Natural killer cell (primary cell): ENCODE measurements at regions not wholly inside any gene's neighbourhood (a gene's known extent, or its start where the extent isn't known, plus 50 kb on each side); places are given as distances from the start of the nearest gene placed in this dataset.

Source experiments
- ATAC-seq, 3 donors: fragments of 150-1000 bp in 2 of 3; fragments of 200-7000 bp in 1 of 3; cut with Tn5 transposase; 1 replicate in 1 of 3; 2 replicates in 2 of 3; pipeline ENCODE4 v1.10.0; 2021; ENCODE audit warnings: mild to moderate bottlenecking in 2 of 3, moderate library complexity in 2 of 3
- DNase-seq, 2 donors: peaks; one replicate each; pipeline versions ENCODE4 v3.0.0 to v3.0.0-alpha.2; 2013 to 2021; ENCODE audit warnings: mixed read lengths in 1 of 2
- H3K27ac ChIP-seq: one replicate; pipeline ENCODE4 v1.5.1; 2013; ENCODE audit warnings: mild to moderate bottlenecking, low read length
- H3K27me3 ChIP-seq: one replicate; pipeline ENCODE4 v1.6.1; 2013; ENCODE audit warnings: low read length; ENCODE audit not compliant: control insufficient read depth, insufficient read depth
- H3K36me3 ChIP-seq: one replicate; pipeline ENCODE4 v1.6.1; 2013; ENCODE audit warnings: low read length; ENCODE audit not compliant: control insufficient read depth, insufficient read depth
- H3K4me1 ChIP-seq: one replicate; pipeline ENCODE4 v1.6.1; 2013; ENCODE audit warnings: low read length; ENCODE audit not compliant: control insufficient read depth, insufficient read depth
- H3K4me3 ChIP-seq: one replicate; pipeline ENCODE4 v1.5.1; 2013; ENCODE audit warnings: low read length
- H3K9me3 ChIP-seq: one replicate; pipeline ENCODE4 v1.6.1; 2013; ENCODE audit warnings: low read length; ENCODE audit not compliant: control insufficient read depth, insufficient read depth
- H3K27ac Mint-ChIP-seq, 2 donors: one replicate each; pipeline ENCODE4 v1.8.0; 2022; ENCODE audit warnings: mild to moderate bottlenecking in 2 of 2, mixed read lengths in 2 of 2, moderate library complexity in 1 of 2
- H3K27me3 Mint-ChIP-seq, 2 donors: one replicate each; pipeline ENCODE4 v1.8.0; 2022; ENCODE audit warnings: low read depth in 2 of 2, mixed read lengths in 2 of 2
- H3K36me3 Mint-ChIP-seq: one replicate; pipeline ENCODE4 v1.8.0; 2022; ENCODE audit warnings: mixed read lengths
- H3K4me1 Mint-ChIP-seq, 2 donors: one replicate each; pipeline ENCODE4 v1.8.0; 2022; ENCODE audit warnings: mixed read lengths in 2 of 2
- H3K4me3 Mint-ChIP-seq: one replicate; pipeline ENCODE4 v1.8.0; 2022; ENCODE audit warnings: mild to moderate bottlenecking, moderate library complexity, mixed read lengths
- H3K9me3 Mint-ChIP-seq, 2 donors: one replicate each; pipeline ENCODE4 v1.8.0; 2022; ENCODE audit warnings: mixed read lengths in 2 of 2
- WGBS: methylation state at CpG from one replicate; pipeline ENCODE4 v1.1.7; 2013; ENCODE audit warnings: missing lambda C conversion rate; ENCODE audit not compliant: insufficient coverage; 5-methylcytosine and 5-hydroxymethylcytosine counted together
- intact Hi-C: fragments of 100-400 bp; cut with micrococcal nuclease; formaldehyde crosslinking; loops from one replicate; pipeline ENCODE4 v1.14.2; 2022
- TF ChIP-seq, protein P1 (sequence below): fragments of 200-600 bp; IDR thresholded peaks from one replicate; pipeline ENCODE4 v1.8.0; 2022; ENCODE audit warnings: antibody characterized with exemption

DNA sequence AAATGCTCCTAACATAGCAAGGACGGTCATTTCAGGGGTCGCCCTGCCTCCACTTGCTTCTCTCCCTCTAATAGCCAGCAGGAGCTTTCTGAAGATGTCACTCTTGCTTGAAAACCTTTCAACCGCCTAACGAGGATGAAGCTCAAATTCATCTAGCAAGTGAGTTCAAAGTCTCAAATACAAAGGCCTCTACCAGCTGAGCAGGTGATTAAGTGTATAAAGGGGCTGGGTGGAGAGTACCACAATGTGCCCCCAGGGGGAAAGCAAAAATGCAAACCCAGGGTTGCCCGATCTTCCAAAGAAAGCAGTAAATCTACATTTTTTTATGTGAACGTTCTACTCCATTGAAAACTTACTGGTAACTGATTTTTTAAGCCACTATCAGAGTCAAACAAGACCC, 50.4 kb upstream of the GRIP2 start:
- Mint-ChIP-seq H3K9me3 (no peaks in the 10 kb centered on the region), H3K27me3 (peaks cover 16 to 46% of the 10 kb centered on the region in 2 donors), H3K27ac (no peak overlapping the region), H3K4me3 (no peak overlapping the region), H3K4me1 (no peaks in the 10 kb centered on the region), H3K36me3 (no peaks in the 10 kb centered on the region)
- no peaks in the 10 kb centered on the region for H3K36me3 ChIP-seq
- ATAC-seq (no peak), DNase-seq (no peak)
- H3K4me3 ChIP-seq = no peak overlapping the region
- H3K9me3 ChIP-seq = no peaks in the 10 kb centered on the region
- no peaks in the 10 kb centered on the region for H3K27me3 ChIP-seq
- intact Hi-C loops = no loop called here
- no peak overlapping the region for H3K27ac ChIP-seq
- WGBS = 66% methylated on average over 6 of the region's 6 CpGs
- TF ChIP-seq, protein P1, sequence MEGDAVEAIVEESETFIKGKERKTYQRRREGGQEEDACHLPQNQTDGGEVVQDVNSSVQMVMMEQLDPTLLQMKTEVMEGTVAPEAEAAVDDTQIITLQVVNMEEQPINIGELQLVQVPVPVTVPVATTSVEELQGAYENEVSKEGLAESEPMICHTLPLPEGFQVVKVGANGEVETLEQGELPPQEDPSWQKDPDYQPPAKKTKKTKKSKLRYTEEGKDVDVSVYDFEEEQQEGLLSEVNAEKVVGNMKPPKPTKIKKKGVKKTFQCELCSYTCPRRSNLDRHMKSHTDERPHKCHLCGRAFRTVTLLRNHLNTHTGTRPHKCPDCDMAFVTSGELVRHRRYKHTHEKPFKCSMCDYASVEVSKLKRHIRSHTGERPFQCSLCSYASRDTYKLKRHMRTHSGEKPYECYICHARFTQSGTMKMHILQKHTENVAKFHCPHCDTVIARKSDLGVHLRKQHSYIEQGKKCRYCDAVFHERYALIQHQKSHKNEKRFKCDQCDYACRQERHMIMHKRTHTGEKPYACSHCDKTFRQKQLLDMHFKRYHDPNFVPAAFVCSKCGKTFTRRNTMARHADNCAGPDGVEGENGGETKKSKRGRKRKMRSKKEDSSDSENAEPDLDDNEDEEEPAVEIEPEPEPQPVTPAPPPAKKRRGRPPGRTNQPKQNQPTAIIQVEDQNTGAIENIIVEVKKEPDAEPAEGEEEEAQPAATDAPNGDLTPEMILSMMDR = no peak
- no peaks in the 10 kb centered on the region for H3K4me1 ChIP-seq

DNA sequence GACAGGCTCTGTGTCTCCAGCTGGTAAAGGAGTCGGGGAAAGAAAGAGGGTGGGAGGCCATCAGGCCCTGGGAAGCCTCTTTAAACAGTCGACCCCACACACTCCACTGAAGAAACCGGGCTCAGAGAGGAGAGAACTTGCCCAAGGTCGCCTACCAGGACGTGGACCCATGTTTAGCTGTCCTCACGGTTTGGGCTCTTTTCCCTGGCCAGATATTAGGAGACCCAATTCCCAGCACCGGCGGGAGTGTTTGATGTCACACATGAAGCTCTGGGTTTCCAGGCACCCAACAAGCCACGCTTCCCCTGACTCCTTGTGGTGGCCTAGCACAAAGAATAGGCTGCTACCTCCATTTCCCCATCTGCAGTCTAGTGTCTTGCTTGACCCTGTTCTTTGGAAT, 52.2 kb upstream of the GRIP2 start:
- Histone ChIP-seq H3K4me1 (no peaks in the 10 kb centered on the region), H3K4me3 (no peak overlapping the region), H3K36me3 (no peaks in the 10 kb centered on the region), H3K27me3 (peaks cover 3% of the 10 kb centered on the region), H3K27ac (no peak overlapping the region), H3K9me3 (no peaks in the 10 kb centered on the region)
- no peaks in the 10 kb centered on the region for H3K9me3 Mint-ChIP-seq
- ATAC-seq (no peak), DNase-seq (no peak)
- H3K4me3 Mint-ChIP-seq = no peak overlapping the region
- no peaks in the 10 kb centered on the region for H3K4me1 Mint-ChIP-seq
- H3K27ac Mint-ChIP-seq = no peak overlapping the region
- 82% methylated on average over 9 of the region's 9 CpGs for WGBS
- TF ChIP-seq, protein P1 = no peak
- peaks cover 17 to 45% of the 10 kb centered on the region in 2 donors for H3K27me3 Mint-ChIP-seq
- no peaks in the 10 kb centered on the region for H3K36me3 Mint-ChIP-seq
- intact Hi-C loops = no loop called here

DNA sequence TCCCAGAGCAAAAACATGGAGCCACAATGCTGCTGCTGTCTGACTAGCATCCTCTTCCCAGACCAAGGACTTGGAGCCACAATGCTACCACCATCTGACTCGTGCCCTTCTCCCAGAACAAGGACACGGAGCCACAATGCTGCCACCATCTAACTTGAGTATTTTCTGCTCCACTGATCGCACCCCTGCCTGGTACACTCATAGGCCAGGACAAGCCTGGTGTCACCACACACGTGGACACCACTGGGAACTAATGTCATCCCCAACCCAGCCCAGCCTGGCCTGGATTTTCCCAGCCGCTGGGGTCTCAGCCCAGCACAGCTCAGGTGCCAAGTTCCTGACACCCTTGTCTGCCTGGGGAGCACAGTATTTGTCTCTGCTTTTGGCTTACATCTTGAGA, 52.7 kb upstream of the GRIP2 start:
- H3K4me3 ChIP-seq = no peak overlapping the region
- no peaks in the 10 kb centered on the region for H3K4me1 ChIP-seq
- no peaks in the 10 kb centered on the region for H3K36me3 Mint-ChIP-seq
- no peak for ATAC-seq
- no peaks in the 10 kb centered on the region for H3K9me3 Mint-ChIP-seq
- no peak overlapping the region for H3K27ac Mint-ChIP-seq
- H3K36me3 ChIP-seq = no peaks in the 10 kb centered on the region
- H3K27me3 ChIP-seq = peaks cover 3% of the 10 kb centered on the region
- intact Hi-C loops = no loop called here
- TF ChIP-seq, protein P1 = no peak
- H3K4me1 Mint-ChIP-seq = no peaks in the 10 kb centered on the region
- peaks cover 15 to 41% of the 10 kb centered on the region in 2 donors for H3K27me3 Mint-ChIP-seq
- no peak for DNase-seq
- H3K9me3 ChIP-seq = no peaks in the 10 kb centered on the region
- no peak overlapping the region for H3K4me3 Mint-ChIP-seq
- 77% methylated on average over 5 of the region's 5 CpGs for WGBS
- no peak overlapping the region for H3K27ac ChIP-seq

DNA sequence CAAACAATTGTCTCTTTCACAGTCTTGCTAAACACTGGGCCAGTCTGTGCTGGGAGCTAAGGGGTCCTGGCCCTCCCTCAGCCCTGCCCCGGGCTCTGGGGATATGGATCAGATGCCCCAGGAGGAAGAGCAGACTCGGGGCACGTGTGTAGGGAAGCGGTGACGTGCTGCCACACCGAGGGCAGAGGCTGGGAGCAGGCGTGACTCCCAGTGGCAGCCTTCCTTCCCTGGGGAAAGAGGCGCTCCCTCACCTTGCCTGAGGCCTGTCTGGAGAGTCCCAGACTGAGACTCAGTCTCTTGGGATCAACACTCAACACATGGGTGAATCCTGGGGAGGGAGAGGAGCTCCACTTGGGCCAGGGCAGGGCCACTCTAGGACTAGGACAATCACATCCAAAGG, 54.1 kb upstream of the GRIP2 start:
- Histone ChIP-seq H3K4me1 (no peaks in the 10 kb centered on the region), H3K4me3 (no peak overlapping the region), H3K9me3 (no peaks in the 10 kb centered on the region), H3K27ac (no peak overlapping the region), H3K27me3 (peaks cover 3% of the 10 kb centered on the region), H3K36me3 (no peaks in the 10 kb centered on the region)
- ATAC-seq (no peak), DNase-seq (no peak)
- Mint-ChIP-seq H3K9me3 (peaks cover 6 to 10% of the 10 kb centered on the region in 2 donors), H3K4me1 (peaks cover 0 to 9% of the 10 kb centered on the region in 2 donors), H3K4me3 (no peak overlapping the region), H3K27ac (no peak overlapping the region), H3K27me3 (peaks cover 25 to 41% of the 10 kb centered on the region in 2 donors), H3K36me3 (no peaks in the 10 kb centered on the region)
- WGBS = 64% methylated on average over 8 of the region's 8 CpGs
- intact Hi-C loops = no loop called here
- TF ChIP-seq, protein P1 = no peak
